Calu3 (cell line): ENCODE measurements at regions not wholly inside any gene's neighbourhood (a gene's known extent, or its start where the extent isn't known, plus 50 kb on each side); places are given as distances from the start of the nearest gene placed in this dataset.

Source experiments
- BruUV-seq: library from RNA; stranded (reverse); fragments of 400-500 nt; replicated peaks from 2 replicates; lab custom pipeline; 2021; lab: Mats Ljungman, UMichigan
- CTCF ChIA-PET: fragments of 300-600 bp; sonication (Branson Sonifier 250); formaldehyde crosslinking; loops from one replicate; lab custom pipeline; 2022; ENCODE audit warnings: antibody characterized with exemption; lab: Charles Lee
- DNase-seq: peaks from one replicate; pipeline ENCODE4 v3.0.0; 2022
- H3K27ac Mint-ChIP-seq: one replicate; pipeline ENCODE4 v1.8.0; 2022; ENCODE audit warnings: mixed read lengths; ENCODE audit not compliant: unreplicated experiment
- H3K27me3 Mint-ChIP-seq: one replicate; pipeline ENCODE4 v1.8.0; 2022; ENCODE audit warnings: mixed read lengths; ENCODE audit not compliant: unreplicated experiment
- H3K36me3 Mint-ChIP-seq: one replicate; pipeline ENCODE4 v1.8.0; 2022; ENCODE audit warnings: mild to moderate bottlenecking, moderate library complexity, mixed read lengths; ENCODE audit not compliant: insufficient read depth, unreplicated experiment
- H3K4me1 Mint-ChIP-seq: one replicate; pipeline ENCODE4 v1.8.0; 2022; ENCODE audit warnings: mild to moderate bottlenecking, low read depth, mixed read lengths; ENCODE audit not compliant: unreplicated experiment
- H3K4me3 Mint-ChIP-seq: one replicate; pipeline ENCODE4 v1.8.0; 2022; ENCODE audit warnings: mild to moderate bottlenecking, low read depth, moderate library complexity, mixed read lengths; ENCODE audit not compliant: unreplicated experiment
- H3K9me3 Mint-ChIP-seq: one replicate; pipeline ENCODE4 v1.8.0; 2022; ENCODE audit warnings: low read depth, mixed read lengths; ENCODE audit not compliant: unreplicated experiment
- CTCF ChIP-seq: fragments of 200-600 bp; IDR thresholded peaks from one replicate; pipeline ENCODE4 v1.8.0; 2022; ENCODE audit warnings: antibody characterized with exemption; ENCODE audit not compliant: unreplicated experiment
- intact Hi-C: fragments of 100-400 bp; cut with micrococcal nuclease; formaldehyde crosslinking; loops from one replicate; pipeline ENCODE4 v1.10.0; 2022; ENCODE audit not compliant: unreplicated experiment

GRCh38 chr9:135265931-135266330, 178.5 kb downstream of the OLFM1 start:
- BruUV-seq = no TSS peak
- Mint-ChIP-seq H3K4me3 (no peak overlapping the region), H3K4me1 (no peaks in the 10 kb centered on the region), H3K27ac (no peak overlapping the region), H3K36me3 (peaks cover 6% of the 10 kb centered on the region), H3K27me3 (peaks cover 10% of the 10 kb centered on the region), H3K9me3 (no peaks in the 10 kb centered on the region)
- intact Hi-C loops = no loop called here
- no peak for TF ChIP-seq CTCF
- DNase-seq = no peak
- CTCF ChIA-PET = no interaction called here

- peaks cover 6% of the 10 kb centered on the region for H3K36me3 Mint-ChIP-seq
- BruUV-seq = no TSS peak
- no peaks in the 10 kb centered on the region for H3K4me1 Mint-ChIP-seq
- no peak for TF ChIP-seq CTCF
- CTCF ChIA-PET = no interaction called here
- intact Hi-C loops = no loop called here
- peaks cover 10% of the 10 kb centered on the region for H3K27me3 Mint-ChIP-seq
- DNase-seq = no peak
- H3K27ac Mint-ChIP-seq = no peak overlapping the region
- no peak overlapping the region for H3K4me3 Mint-ChIP-seq
- H3K9me3 Mint-ChIP-seq = no peaks in the 10 kb centered on the region
Observed at GRCh38 chr9:135267191-135267809, 179.8 kb downstream of the OLFM1 start.

GRCh38 chr9:135268031-135268430, 180.6 kb downstream of the OLFM1 start:
- Mint-ChIP-seq H3K36me3 (peaks cover 6% of the 10 kb centered on the region), H3K27ac (no peak overlapping the region), H3K4me1 (no peaks in the 10 kb centered on the region), H3K27me3 (peaks cover 10% of the 10 kb centered on the region), H3K4me3 (no peak overlapping the region), H3K9me3 (no peaks in the 10 kb centered on the region)
- CTCF ChIA-PET = no interaction called here
- no TSS peak for BruUV-seq
- intact Hi-C loops = no loop called here
- TF ChIP-seq CTCF = no peak
- no peak for DNase-seq

- CTCF ChIA-PET = no interaction called here
- no peak for DNase-seq
Observed at GRCh38 chr9:135268981-135269380, 181.5 kb downstream of the OLFM1 start.

More at GRCh38 chr9:135268981-135269380, 181.5 kb downstream of the OLFM1 start:
- Mint-ChIP-seq H3K4me1 (no peaks in the 10 kb centered on the region), H3K36me3 (peaks cover 6% of the 10 kb centered on the region), H3K27me3 (peaks cover 10% of the 10 kb centered on the region), H3K9me3 (no peaks in the 10 kb centered on the region), H3K27ac (no peak overlapping the region), H3K4me3 (no peak overlapping the region)
- no TSS peak for BruUV-seq
- intact Hi-C loops = no loop called here
- no peak for TF ChIP-seq CTCF
